SU-DHL-6 (cell line): ENCODE measurements at regions not wholly inside any gene's neighbourhood (a gene's known extent, or its start where the extent isn't known, plus 50 kb on each side); places are given as distances from the start of the nearest gene placed in this dataset.

Source experiments
- EZH2phosphoT487 ChIP-seq: fragments of 200-600 bp; sonication (generic), shearing (Covaris generic); conservative IDR thresholded peaks from 2 replicates; pipeline ENCODE4 v1.6.1; 2018; ENCODE audit warnings: mild to moderate bottlenecking, antibody characterized with exemption, low read length, moderate library complexity, mixed read lengths
- TF ChIP-seq, protein P1 (sequence below): fragments of 200-600 bp; sonication (generic); IDR thresholded peaks from one replicate; pipeline ENCODE4 v1.5.1; 2017; ENCODE audit warnings: antibody characterized with exemption, mild to moderate bottlenecking, low read length, moderate library complexity; ENCODE audit not compliant: insufficient read depth, poor library complexity, severe bottlenecking

DNA sequence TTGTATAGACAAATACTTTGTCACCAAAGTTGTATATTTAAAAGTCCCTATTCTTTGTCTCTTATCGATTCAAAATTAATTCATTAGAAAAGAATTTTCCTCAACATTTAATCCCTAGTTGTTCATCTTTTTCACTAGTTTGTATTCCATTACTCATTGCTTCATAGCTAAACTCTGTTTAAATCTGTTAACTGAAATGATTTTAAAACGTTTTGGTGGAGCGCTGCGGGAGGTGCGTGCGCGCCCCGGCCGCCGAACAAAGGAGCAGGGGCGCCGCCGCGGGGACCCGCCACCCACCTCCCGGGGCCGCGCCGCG, 56.4 kb upstream of the GOLGA8A start:
- TF ChIP-seq, protein P1, sequence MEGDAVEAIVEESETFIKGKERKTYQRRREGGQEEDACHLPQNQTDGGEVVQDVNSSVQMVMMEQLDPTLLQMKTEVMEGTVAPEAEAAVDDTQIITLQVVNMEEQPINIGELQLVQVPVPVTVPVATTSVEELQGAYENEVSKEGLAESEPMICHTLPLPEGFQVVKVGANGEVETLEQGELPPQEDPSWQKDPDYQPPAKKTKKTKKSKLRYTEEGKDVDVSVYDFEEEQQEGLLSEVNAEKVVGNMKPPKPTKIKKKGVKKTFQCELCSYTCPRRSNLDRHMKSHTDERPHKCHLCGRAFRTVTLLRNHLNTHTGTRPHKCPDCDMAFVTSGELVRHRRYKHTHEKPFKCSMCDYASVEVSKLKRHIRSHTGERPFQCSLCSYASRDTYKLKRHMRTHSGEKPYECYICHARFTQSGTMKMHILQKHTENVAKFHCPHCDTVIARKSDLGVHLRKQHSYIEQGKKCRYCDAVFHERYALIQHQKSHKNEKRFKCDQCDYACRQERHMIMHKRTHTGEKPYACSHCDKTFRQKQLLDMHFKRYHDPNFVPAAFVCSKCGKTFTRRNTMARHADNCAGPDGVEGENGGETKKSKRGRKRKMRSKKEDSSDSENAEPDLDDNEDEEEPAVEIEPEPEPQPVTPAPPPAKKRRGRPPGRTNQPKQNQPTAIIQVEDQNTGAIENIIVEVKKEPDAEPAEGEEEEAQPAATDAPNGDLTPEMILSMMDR = no peak
- no peak for TF ChIP-seq EZH2phosphoT487
